HEK293 (cell line): ENCODE measurements at regions not wholly inside any gene's neighbourhood (a gene's known extent, or its start where the extent isn't known, plus 50 kb on each side); places are given as distances from the start of the nearest gene placed in this dataset.
A peak's percentile ranks its signal among the peaks of the same experiment; 100 is the strongest.

ENCODE experiments used
- CTCF ChIA-PET: fragments of 350-600 bp; formaldehyde crosslinking; extraction: SDS; loops from one replicate; lab custom pipeline; 2021; ENCODE audit warnings: antibody characterized with exemption; lab: Yijun Ruan, JAX
- POLR2A ChIA-PET: fragments of 300-600 bp; formaldehyde crosslinking; extraction: SDS; loops from one replicate; lab custom pipeline; 2020; ENCODE audit warnings: antibody characterized with exemption, inconsistent platforms; lab: Yijun Ruan, JAX
- H3K27ac ChIP-seq: fragments of 200-500 bp; sonication (Bioruptor generic); 2 replicates; pipeline ENCODE4 v1.5.1; 2014; ENCODE audit warnings: low read depth, low read length, control low read depth, inconsistent platforms; ENCODE audit errors: extremely low read depth
- H3K36me3 ChIP-seq, 2 experiments: fragments of 200-500 bp in 1 of 2; sonication (Bioruptor generic) in 1 of 2; 1 replicate in 1 of 2; 2 replicates in 1 of 2; pipeline ENCODE4 v1.5.1; 2014 to 2017; ENCODE audit warnings: inconsistent platforms in 2 of 2, low read length in 2 of 2; ENCODE audit not compliant: control insufficient read depth in 2 of 2, insufficient read depth in 1 of 2
- H3K4me1 ChIP-seq: fragments of 200-500 bp; sonication (Bioruptor generic); 2 replicates; pipeline ENCODE4 v1.5.1; 2014; ENCODE audit warnings: mild to moderate bottlenecking, low read length, inconsistent platforms; ENCODE audit not compliant: control insufficient read depth, insufficient read depth
- H3K4me3 ChIP-seq: 2 replicates; pipeline ENCODE4 v1.5.1; 2011; ENCODE audit warnings: low read depth, mild to moderate bottlenecking, control low read depth, low read length, moderate library complexity
- H3K9me3 ChIP-seq: fragments of 200-500 bp; sonication (Bioruptor generic); 2 replicates; pipeline ENCODE4 v1.5.1; 2014; ENCODE audit warnings: low read depth, low read length, inconsistent platforms; ENCODE audit not compliant: control insufficient read depth, insufficient read depth
- GLI2 ChIP-seq: fragments of 450-650 bp; formaldehyde crosslinking; IDR thresholded peaks from 2 replicates; pipeline ENCODE4; 2017; ENCODE audit warnings: missing biosample characterization, missing genetic modification characterization, low read depth, borderline replicate concordance
- OVOL3 ChIP-seq: fragments of 450-650 bp; formaldehyde crosslinking; IDR thresholded peaks from 2 replicates; pipeline ENCODE4 v1.5.1; 2016; ENCODE audit warnings: missing biosample characterization, missing genetic modification characterization
- SETDB1 ChIP-seq: IDR thresholded peaks from one replicate; pipeline ENCODE4 v1.6.1; 2017; ENCODE audit warnings: mild to moderate bottlenecking, low read length, moderate library complexity, mixed read lengths; ENCODE audit not compliant: insufficient read length
- SP7 ChIP-seq: fragments of 450-650 bp; formaldehyde crosslinking; IDR thresholded peaks from 2 replicates; pipeline ENCODE4 v1.5.1; 2016; ENCODE audit warnings: missing biosample characterization, missing genetic modification characterization
- ZBTB17 ChIP-seq: fragments of 450-650 bp; formaldehyde crosslinking; IDR thresholded peaks from 2 replicates; pipeline ENCODE4 v1.5.1; 2016; ENCODE audit warnings: missing biosample characterization, missing genetic modification characterization
- ZBTB48 ChIP-seq: fragments of 450-650 bp; formaldehyde crosslinking; IDR thresholded peaks from 2 replicates; pipeline ENCODE4 v1.5.1; 2016; ENCODE audit warnings: missing biosample characterization, missing genetic modification characterization
- ZBTB8A ChIP-seq: fragments of 450-650 bp; formaldehyde crosslinking; IDR thresholded peaks from 2 replicates; pipeline ENCODE4 v1.5.1; 2016; ENCODE audit warnings: missing biosample characterization, missing genetic modification characterization
- ZIC2 ChIP-seq: fragments of 450-650 bp; formaldehyde crosslinking; IDR thresholded peaks from 2 replicates; pipeline ENCODE4 v1.5.1; 2016; ENCODE audit warnings: missing biosample characterization, missing genetic modification characterization
- ZNF121 ChIP-seq: fragments of 450-650 bp; formaldehyde crosslinking; IDR thresholded peaks from 2 replicates; pipeline ENCODE4 v1.5.1; 2016; ENCODE audit warnings: missing biosample characterization, missing genetic modification characterization
- ZNF140 ChIP-seq: fragments of 450-650 bp; formaldehyde crosslinking; IDR thresholded peaks from 2 replicates; pipeline ENCODE4 v1.5.1; 2016; ENCODE audit warnings: missing biosample characterization, missing genetic modification characterization
- ZNF157 ChIP-seq: fragments of 450-650 bp; formaldehyde crosslinking; IDR thresholded peaks from 2 replicates; pipeline ENCODE4 v1.5.1; 2016; ENCODE audit warnings: missing biosample characterization, missing genetic modification characterization
- ZNF202 ChIP-seq: fragments of 450-650 bp; formaldehyde crosslinking; IDR thresholded peaks from 2 replicates; pipeline ENCODE4 v1.5.1; 2016; ENCODE audit warnings: missing biosample characterization, missing genetic modification characterization, borderline replicate concordance
- ZNF266 ChIP-seq: fragments of 450-650 bp; formaldehyde crosslinking; IDR thresholded peaks from 2 replicates; pipeline ENCODE4 v1.5.1; 2016; ENCODE audit warnings: missing biosample characterization, missing genetic modification characterization, low read depth
- ZNF354C ChIP-seq: fragments of 450-650 bp; formaldehyde crosslinking; IDR thresholded peaks from 2 replicates; pipeline ENCODE4 v1.5.1; 2016; ENCODE audit warnings: missing biosample characterization, missing genetic modification characterization, low read depth, borderline replicate concordance
- ZNF433 ChIP-seq: fragments of 450-650 bp; formaldehyde crosslinking; IDR thresholded peaks from 2 replicates; pipeline ENCODE4 v1.5.1; 2016; ENCODE audit warnings: missing biosample characterization, missing genetic modification characterization, low read depth
- ZNF529 ChIP-seq: fragments of 450-650 bp; formaldehyde crosslinking; IDR thresholded peaks from 2 replicates; pipeline ENCODE4 v1.5.1; 2017; ENCODE audit warnings: missing genetic modification characterization, missing biosample characterization; ENCODE audit not compliant: insufficient replicate concordance
- ZNF558 ChIP-seq: fragments of 450-650 bp; formaldehyde crosslinking; IDR thresholded peaks from 2 replicates; pipeline ENCODE4 v1.5.1; 2016; ENCODE audit warnings: missing biosample characterization, missing genetic modification characterization
- ZNF560 ChIP-seq: fragments of 450-650 bp; formaldehyde crosslinking; IDR thresholded peaks from 2 replicates; pipeline ENCODE4 v1.5.1; 2017; ENCODE audit warnings: missing biosample characterization, missing genetic modification characterization, borderline replicate concordance
- ZNF561 ChIP-seq: fragments of 450-650 bp; IDR thresholded peaks from 2 replicates; pipeline ENCODE4 v1.5.1; 2018; ENCODE audit warnings: missing biosample characterization, missing genetic modification characterization, borderline replicate concordance
- ZNF704 ChIP-seq: fragments of 450-650 bp; formaldehyde crosslinking; IDR thresholded peaks from 2 replicates; pipeline ENCODE4 v1.5.1; 2016; ENCODE audit warnings: missing biosample characterization, missing genetic modification characterization
- ZSCAN16 ChIP-seq: fragments of 450-650 bp; formaldehyde crosslinking; IDR thresholded peaks from 2 replicates; pipeline ENCODE4 v1.5.1; 2016; ENCODE audit warnings: missing biosample characterization, missing genetic modification characterization
- ZSCAN18 ChIP-seq: fragments of 450-650 bp; formaldehyde crosslinking; IDR thresholded peaks from 2 replicates; pipeline ENCODE4 v1.5.1; 2016; ENCODE audit warnings: missing biosample characterization, missing genetic modification characterization
- ZSCAN30 ChIP-seq: fragments of 450-650 bp; IDR thresholded peaks from 2 replicates; pipeline ENCODE4 v1.5.1; 2018; ENCODE audit warnings: missing biosample characterization, mild to moderate bottlenecking, missing genetic modification characterization, moderate library complexity
- TF ChIP-seq, protein P1 (sequence below): fragments of 450-650 bp; formaldehyde crosslinking; IDR thresholded peaks from 2 replicates; pipeline ENCODE4 v1.5.1; 2016; ENCODE audit warnings: missing biosample characterization, missing genetic modification characterization, borderline replicate concordance
- TF ChIP-seq, protein P2 (sequence below): fragments of 450-650 bp; formaldehyde crosslinking; IDR thresholded peaks from 2 replicates; pipeline ENCODE4 v1.5.1; 2016; ENCODE audit warnings: missing biosample characterization, missing genetic modification characterization
- TF ChIP-seq, protein P3 (sequence below): fragments of 450-650 bp; formaldehyde crosslinking; IDR thresholded peaks from 2 replicates; pipeline ENCODE4 v1.5.1; 2016; ENCODE audit warnings: missing biosample characterization, missing genetic modification characterization

DNA sequence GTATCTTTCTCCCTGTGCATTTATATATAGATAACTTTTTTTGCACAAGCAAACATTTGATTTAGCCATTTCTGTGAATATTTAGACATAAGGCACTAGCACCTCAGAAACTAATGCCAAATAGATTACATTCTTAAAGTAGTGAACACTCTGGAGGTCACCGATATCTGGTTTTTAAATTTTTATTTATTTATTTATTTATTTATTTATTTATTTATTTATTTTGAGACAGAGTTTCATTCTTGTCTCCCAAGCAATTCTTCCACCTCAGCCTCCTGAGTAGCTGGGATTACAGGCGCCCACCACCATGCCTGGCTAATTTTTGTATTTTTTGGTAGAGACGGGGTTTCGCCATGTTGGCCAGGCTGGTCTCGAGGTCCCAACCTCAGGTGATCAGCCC lies 67.9 kb upstream of the FST start (continued):
- TF ChIP-seq OVOL3 (tag by site-specific recombination): 0 out of 2 replicates have a peak, but pooled peaks have one; percentile 21
- TF ChIP-seq ZNF202 (tag by site-specific recombination): peak; percentile 82; the same call in 1 of the 2 replicates
- peak; percentile 76 for TF ChIP-seq ZBTB8A (tag by site-specific recombination)
- peak; percentile 33; the same call in 1 of the 2 replicates for TF ChIP-seq ZNF433
- TF ChIP-seq ZNF354C: 0 out of 2 replicates have a peak, but pooled peaks have one; percentile 21
- TF ChIP-seq ZNF121 (tag by site-specific recombination): 0 out of 2 replicates have a peak, but pooled peaks have one; percentile 19
- peak; percentile 41; the same call in 1 of the 2 replicates for TF ChIP-seq ZNF558 (tag by site-specific recombination)
- 0 out of 2 replicates have a peak, but pooled peaks have one; percentile 27 for TF ChIP-seq ZNF266
- peak; percentile 44 for TF ChIP-seq ZNF529 (tag by site-specific recombination)
- TF ChIP-seq, all 188 proteins: peak for 30; not testable (repeated sequence) for 158

DNA sequence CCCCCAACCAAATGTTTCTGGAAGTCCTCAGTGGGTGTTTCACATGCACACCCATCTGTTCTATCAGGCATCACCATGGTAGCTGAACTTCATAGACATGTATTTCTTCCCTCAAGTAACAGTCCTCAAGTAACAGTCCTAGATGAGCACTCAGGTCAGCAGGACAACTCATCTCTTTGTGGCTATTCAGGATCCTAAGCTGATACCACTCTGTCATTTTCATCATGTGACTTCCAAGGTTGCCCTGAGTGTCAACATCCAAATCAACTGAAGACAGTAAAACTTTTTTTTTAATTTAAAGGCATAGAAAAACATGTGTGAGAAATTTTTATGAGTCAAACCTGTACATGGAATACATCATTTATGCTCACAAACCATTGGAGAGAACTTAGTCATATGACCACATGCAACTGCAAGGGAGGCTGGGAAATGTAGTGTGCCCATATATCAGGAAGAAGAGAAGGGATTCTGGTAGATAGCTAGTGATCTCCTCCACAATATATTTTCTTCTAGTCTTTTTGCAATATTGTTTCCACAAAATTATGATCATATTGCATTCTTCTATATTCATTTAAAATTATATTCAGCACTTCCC lies 64.2 kb upstream of the FST start:
- POLR2A ChIA-PET: interaction anchor here (0.5 kb wide), 1 partner anchor 372 kb away, joined by 9 read pairs; no protein-coding TSS in a partner anchor
- Histone ChIP-seq H3K4me3 (no peak overlapping the region), H3K27ac (no peak overlapping the region), H3K9me3 (no peaks in the 10 kb centered on the region), H3K36me3 (no peaks in the 10 kb centered on the region), H3K4me1 (no peaks in the 10 kb centered on the region)
- TF ChIP-seq ZBTB48 (tag by site-specific recombination) (no peak), ZSCAN30 (tag by site-specific recombination) (no peak), ZSCAN18 (tag by site-specific recombination) (no peak), ZIC2 (tag by site-specific recombination) (no peak), ZSCAN16 (tag by site-specific recombination) (no peak), ZNF561 (no peak), ZNF704 (tag by site-specific recombination) (no peak), ZNF560 (tag by site-specific recombination) (no peak)
- CTCF ChIA-PET: interaction anchor here (0.6 to 0.8 kb wide), 3 partner anchors 10 to 194 kb away, joined by 3 to 5 read pairs (median 3); no protein-coding TSS in a partner anchor

DNA sequence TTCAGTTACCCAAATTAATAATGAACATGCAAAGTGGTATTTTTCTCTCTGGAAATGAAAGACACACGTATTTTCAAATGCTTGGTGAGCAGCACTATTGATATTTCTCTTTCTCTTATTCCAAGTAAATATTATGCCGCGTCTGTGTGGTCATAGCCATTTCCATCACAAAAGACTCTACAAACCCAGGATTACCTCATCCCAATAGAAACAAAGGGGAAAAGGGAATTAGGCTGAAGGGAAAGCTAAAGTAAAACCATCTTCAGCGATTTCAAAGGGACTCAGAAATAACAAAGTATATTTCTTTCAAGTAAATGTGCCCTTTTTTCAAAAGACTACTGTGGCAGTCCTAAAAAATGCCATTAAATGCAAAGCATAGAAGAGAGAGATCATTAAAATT lies 62.0 kb upstream of the FST start:
- Histone ChIP-seq H3K36me3 (no peaks in the 10 kb centered on the region), H3K27ac (no peak overlapping the region), H3K4me1 (no peaks in the 10 kb centered on the region), H3K9me3 (no peaks in the 10 kb centered on the region), H3K4me3 (no peak overlapping the region)
- TF ChIP-seq, protein P1, sequence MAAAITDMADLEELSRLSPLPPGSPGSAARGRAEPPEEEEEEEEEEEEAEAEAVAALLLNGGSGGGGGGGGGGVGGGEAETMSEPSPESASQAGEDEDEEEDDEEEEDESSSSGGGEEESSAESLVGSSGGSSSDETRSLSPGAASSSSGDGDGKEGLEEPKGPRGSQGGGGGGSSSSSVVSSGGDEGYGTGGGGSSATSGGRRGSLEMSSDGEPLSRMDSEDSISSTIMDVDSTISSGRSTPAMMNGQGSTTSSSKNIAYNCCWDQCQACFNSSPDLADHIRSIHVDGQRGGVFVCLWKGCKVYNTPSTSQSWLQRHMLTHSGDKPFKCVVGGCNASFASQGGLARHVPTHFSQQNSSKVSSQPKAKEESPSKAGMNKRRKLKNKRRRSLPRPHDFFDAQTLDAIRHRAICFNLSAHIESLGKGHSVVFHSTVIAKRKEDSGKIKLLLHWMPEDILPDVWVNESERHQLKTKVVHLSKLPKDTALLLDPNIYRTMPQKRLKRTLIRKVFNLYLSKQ (tag by site-specific recombination): no peak
- no peak for TF ChIP-seq ZNF157 (tag by site-specific recombination)
- no peak for TF ChIP-seq SETDB1
- no peak for TF ChIP-seq ZNF121 (tag by site-specific recombination)
- TF ChIP-seq, protein P2, sequence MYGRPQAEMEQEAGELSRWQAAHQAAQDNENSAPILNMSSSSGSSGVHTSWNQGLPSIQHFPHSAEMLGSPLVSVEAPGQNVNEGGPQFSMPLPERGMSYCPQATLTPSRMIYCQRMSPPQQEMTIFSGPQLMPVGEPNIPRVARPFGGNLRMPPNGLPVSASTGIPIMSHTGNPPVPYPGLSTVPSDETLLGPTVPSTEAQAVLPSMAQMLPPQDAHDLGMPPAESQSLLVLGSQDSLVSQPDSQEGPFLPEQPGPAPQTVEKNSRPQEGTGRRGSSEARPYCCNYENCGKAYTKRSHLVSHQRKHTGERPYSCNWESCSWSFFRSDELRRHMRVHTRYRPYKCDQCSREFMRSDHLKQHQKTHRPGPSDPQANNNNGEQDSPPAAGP (tag by site-specific recombination): no peak
- TF ChIP-seq GLI2 (tag by site-specific recombination): no peak
- no peak for TF ChIP-seq SP7 (tag by site-specific recombination)
- no peak for TF ChIP-seq ZNF140 (tag by site-specific recombination)
- TF ChIP-seq ZBTB17: no peak
- TF ChIP-seq, protein P3, sequence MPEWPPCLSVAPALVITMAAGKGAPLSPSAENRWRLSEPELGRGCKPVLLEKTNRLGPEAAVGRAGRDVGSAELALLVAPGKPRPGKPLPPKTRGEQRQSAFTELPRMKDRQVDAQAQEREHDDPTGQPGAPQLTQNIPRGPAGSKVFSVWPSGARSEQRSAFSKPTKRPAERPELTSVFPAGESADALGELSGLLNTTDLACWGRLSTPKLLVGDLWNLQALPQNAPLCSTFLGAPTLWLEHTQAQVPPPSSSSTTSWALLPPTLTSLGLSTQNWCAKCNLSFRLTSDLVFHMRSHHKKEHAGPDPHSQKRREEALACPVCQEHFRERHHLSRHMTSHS (tag by site-specific recombination): no peak
- ChIA-PET CTCF (interaction anchor here (0.6 kb wide), 1 partner anchor 1099 kb away, joined by 3 read pairs; the partner anchor contains the start of gene SNX18), POLR2A (no interaction called here)
